ENCODE measurements at regions not wholly inside any gene's neighbourhood (a gene's known extent, or its start where the extent isn't known, plus 50 kb on each side); places are given as distances from the start of the nearest gene placed in this dataset.

DNA sequence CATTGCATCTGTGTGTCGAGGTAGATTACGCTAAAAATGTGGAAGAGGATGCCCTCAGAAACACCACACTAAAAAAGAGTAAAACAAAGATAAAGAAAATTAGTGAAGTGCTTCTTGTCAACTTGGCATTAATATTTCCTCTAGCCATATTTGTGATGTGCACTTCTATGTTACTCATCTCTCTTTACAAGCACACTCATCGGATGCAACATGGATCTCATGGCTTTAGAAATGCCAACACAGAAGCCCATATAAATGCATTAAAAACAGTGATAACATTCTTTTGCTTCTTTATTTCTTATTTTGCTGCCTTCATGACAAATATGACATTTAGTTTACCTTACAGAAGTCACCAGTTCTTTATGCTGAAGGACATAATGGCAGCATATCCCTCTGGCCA, 79.0 kb upstream of the SCIN start:
- FAIRE-seq: no peak
- ChIA-PET CTCF (interaction anchor here (0.7 to 2.5 kb wide), 12 partner anchors 9 to 1136 kb away, joined by 3 to 282 read pairs (median 16); partner anchors contain the start of gene VWDE), POLR2A (no interaction called here)
- dilution Hi-C loops (cut with MboI; ENCODE audit: extremely low pct_ligation_motif_present, low sequenced_read_pairs): no loop called here
- Histone ChIP-seq H3K36me3 (ENCODE audit: control insufficient read depth in 2 of 2, extremely low read depth in 1 of 2, insufficient read depth in 2 of 2, low read length in 2 of 2) (no peaks in the 10 kb centered on the region), H3K27ac (ENCODE audit: insufficient read depth, low read depth, low read length) (no peak overlapping the region), H3K9me3 (replicated peaks; ENCODE audit: control insufficient read depth, insufficient read depth, low read length) (no peaks in the 10 kb centered on the region), H4K20me1 (replicated peaks; ENCODE audit: control insufficient read depth, extremely low read depth, insufficient read depth, low read length) (no peaks in the 10 kb centered on the region), H3K4me1 (ENCODE audit: control insufficient read depth, extremely low read depth, insufficient read depth, low read length) (no peaks in the 10 kb centered on the region), H3K4me3 (replicated peaks in 1 of 3; ENCODE audit: insufficient read depth in 1 of 3, low read depth in 1 of 3, low read length in 3 of 3) (no peak overlapping the region), H3K79me2 (ENCODE audit: control insufficient read depth, insufficient read depth, low read length) (no peaks in the 10 kb centered on the region), H3K9me1 (replicated peaks; ENCODE audit: control insufficient read depth, extremely low read depth, insufficient read depth, low read length) (no peaks in the 10 kb centered on the region), H3K27me3 (ENCODE audit: control insufficient read depth in 2 of 2, insufficient read depth in 2 of 2, low read length in 2 of 2) (no peaks in the 10 kb centered on the region), H2AFZ (ENCODE audit: low read depth, low read length) (no peak overlapping the region), H3K4me2 (ENCODE audit: insufficient read depth, low read length) (no peak overlapping the region), H3K9ac (replicated peaks; ENCODE audit: extremely low read depth, insufficient read depth, low read length) (no peak overlapping the region)
- no peak for DNase-seq (ENCODE audit: low read depth, low spot score)
- TF ChIP-seq MAX (IDR thresholded peaks at IDR 0.05; ENCODE audit: insufficient read depth, insufficient read length): no peak
- no peak for TF ChIP-seq FOS (IDR thresholded peaks at IDR 0.05; ENCODE audit: borderline replicate concordance, insufficient read depth, low read length)
- no peak for TF ChIP-seq POLR2AphosphoS5 (IDR thresholded peaks at IDR 0.05; ENCODE audit: insufficient read depth, low read depth, low read length)
- TF ChIP-seq MYC (IDR thresholded peaks at IDR 0.05; ENCODE audit: low read depth, low read length): no peak
- no peak for TF ChIP-seq CTCF (IDR thresholded peaks at IDR 0.05; ENCODE audit: extremely low read depth in 1 of 2, insufficient read depth in 1 of 2, low read depth in 1 of 2, low read length in 2 of 2)
- no peak for TF ChIP-seq EZH2 (IDR thresholded peaks at IDR 0.05; ENCODE audit: borderline replicate concordance, low read depth, low read length, severe bottlenecking)
- no peak for TF ChIP-seq GATA2 (IDR thresholded peaks at IDR 0.05; ENCODE audit: insufficient read depth, insufficient read length, low read depth, low read length)
- TF ChIP-seq JUN (IDR thresholded peaks at IDR 0.05; ENCODE audit: borderline replicate concordance, insufficient read depth, insufficient read length, low read depth): no peak
- TF ChIP-seq POLR2A (IDR thresholded peaks at IDR 0.05; ENCODE audit: low read depth, low read length): no peak
- no TSS peak for BruUV-seq (replicated peaks)
- intact Hi-C loops (cut with micrococcal nuclease): loop anchor here (5.0 kb wide), 1 partner anchor 1064 kb away; no protein-coding TSS in a partner anchor
